GM12878 (cell line): ENCODE measurements at regions not wholly inside any gene's neighbourhood (a gene's known extent, or its start where the extent isn't known, plus 50 kb on each side); places are given as distances from the start of the nearest gene placed in this dataset.

Source experiments
- ATAC-seq: fragments of 200-7000 bp; cut with Tn5 transposase; 3 replicates; pipeline ENCODE4 v1.9.1; 2020; ENCODE audit warnings: mild to moderate bottlenecking, moderate library complexity
- BruUV-seq: library from RNA; stranded (reverse); fragments of 400-500 nt; replicated peaks from 2 replicates; lab custom pipeline; 2021; lab: Mats Ljungman, UMichigan
- CTCF ChIA-PET: fragments of 300-600 bp; sonication (Branson Sonifier 250); formaldehyde crosslinking; extraction: SDS; loops from one replicate; lab custom pipeline; 2021; ENCODE audit warnings: inconsistent platforms; lab: Yijun Ruan, JAX
- POLR2A ChIA-PET: fragments of 350-600 bp; formaldehyde crosslinking; extraction: SDS; loops from one replicate; lab custom pipeline; 2021; ENCODE audit warnings: inconsistent platforms; lab: Charles Lee
- RAD21 ChIA-PET: fragments of 300-600 bp; sonication (Branson Sonifier 250); formaldehyde crosslinking; loops from one replicate; lab custom pipeline; 2023; ENCODE audit warnings: antibody characterized with exemption; ENCODE audit not compliant: unreplicated experiment; lab: Charles Lee
- SMC1A ChIA-PET: fragments of 300-600 bp; sonication (Branson Sonifier 250); formaldehyde crosslinking; loops from one replicate; lab custom pipeline; 2023; ENCODE audit not compliant: unreplicated experiment, uncharacterized antibody; lab: Charles Lee
- DNase-seq: peaks from one replicate; pipeline ENCODE4 v3.0.0-alpha.2; 2011; ENCODE audit warnings: low read depth, low spot score
- FAIRE-seq: peaks from 3 replicates; lab custom pipeline; 2011; peaks lifted over from hg19 to GRCh38; lab: Jason Lieb, UNC
- H2AFZ ChIP-seq: 2 replicates; pipeline ENCODE4 v1.6.0; 2011; ENCODE audit warnings: low read depth, low read length, control low read depth; ENCODE audit not compliant: control insufficient read depth
- H3K27ac ChIP-seq: 2 replicates; pipeline ENCODE4 v1.5.1; 2011; ENCODE audit warnings: control low read depth; ENCODE audit not compliant: control insufficient read depth, insufficient read depth
- H3K27me3 ChIP-seq, 2 experiments: replicated peaks in 1 of 2; 2 replicates each; pipeline versions ENCODE4 v1.6.0 to v1.6.1; 2011; ENCODE audit warnings: low read length in 1 of 2; ENCODE audit not compliant: control insufficient read depth in 2 of 2, insufficient read depth in 2 of 2
- H3K36me3 ChIP-seq, 2 experiments: 2 replicates each; pipeline ENCODE4 v1.5.1; 2011; ENCODE audit warnings: low read length in 1 of 2; ENCODE audit not compliant: control insufficient read depth in 2 of 2, insufficient read depth in 2 of 2
- H3K4me1 ChIP-seq: 2 replicates; pipeline ENCODE4 v1.6.1; 2011; ENCODE audit warnings: mild to moderate bottlenecking, low read length, moderate library complexity, mixed read lengths; ENCODE audit not compliant: control insufficient read depth, insufficient read depth
- H3K4me2 ChIP-seq: 2 replicates; pipeline ENCODE4 v1.6.0; 2011; ENCODE audit warnings: control low read depth; ENCODE audit not compliant: control insufficient read depth, insufficient read depth
- H3K4me3 ChIP-seq: fragments of 200-600 bp; sonication (generic); 2 replicates; pipeline ENCODE4 v1.5.1; 2016
- H3K79me2 ChIP-seq: 2 replicates; pipeline ENCODE4 v1.6.0; 2011; ENCODE audit warnings: low read length; ENCODE audit not compliant: control insufficient read depth, insufficient read depth
- H3K9ac ChIP-seq: 2 replicates; pipeline ENCODE4 v1.8.0; 2011; ENCODE audit warnings: low read length, control low read depth, mixed read lengths; ENCODE audit not compliant: control insufficient read depth, insufficient read depth
- H3K9me3 ChIP-seq: replicated peaks from 3 replicates; pipeline ENCODE4 v1.5.1; 2011; ENCODE audit warnings: mild to moderate bottlenecking, low read length; ENCODE audit not compliant: control insufficient read depth, insufficient read depth
- H4K20me1 ChIP-seq: 2 replicates; pipeline ENCODE4 v1.6.0; 2011; ENCODE audit not compliant: control insufficient read depth, insufficient read depth
- ASH2L ChIP-seq: fragments of 300-600, 200-600 bp; sonication (generic); IDR thresholded peaks from 2 replicates; pipeline ENCODE4 v1.6.1; 2017; ENCODE audit warnings: low read depth, mild to moderate bottlenecking, borderline replicate concordance
- BMI1 ChIP-seq: fragments of 450-650 bp; IDR thresholded peaks from 2 replicates; pipeline ENCODE4 v1.6.1; 2016; ENCODE audit warnings: mild to moderate bottlenecking, moderate library complexity, borderline replicate concordance
- CBX5 ChIP-seq: sonication (generic); IDR thresholded peaks from 2 replicates; pipeline ENCODE4 v1.6.1; 2016; ENCODE audit warnings: low read depth, moderate library complexity, mild to moderate bottlenecking, inconsistent platforms
- CHD2 ChIP-seq: IDR thresholded peaks from 2 replicates; pipeline ENCODE4 v1.6.1; 2011; ENCODE audit warnings: low read depth, low read length, improper control_type of control experiment, borderline replicate concordance
- EZH2 ChIP-seq: IDR thresholded peaks from 2 replicates; pipeline ENCODE4 v1.6.1; 2012; ENCODE audit warnings: low read depth, mild to moderate bottlenecking, control low read depth, inconsistent platforms, low read length, borderline replicate concordance; ENCODE audit not compliant: control insufficient read depth
- GABPA ChIP-seq: IDR thresholded peaks from 2 replicates; pipeline ENCODE4 v1.6.1; 2014; ENCODE audit warnings: antibody characterized with exemption, low read depth, mild to moderate bottlenecking, inconsistent platforms
- KDM1A ChIP-seq: fragments of 200-600 bp; sonication (generic); IDR thresholded peaks from 2 replicates; pipeline ENCODE4 v1.6.1; 2016; ENCODE audit warnings: borderline replicate concordance
- MTA3 ChIP-seq: IDR thresholded peaks from 2 replicates; pipeline ENCODE4 v1.6.1; 2012; ENCODE audit warnings: low read length, inconsistent platforms, borderline replicate concordance
- PML ChIP-seq: IDR thresholded peaks from 2 replicates; pipeline ENCODE4 v1.6.1; 2012; ENCODE audit warnings: low read length, inconsistent platforms
- POLR2AphosphoS2 ChIP-seq: IDR thresholded peaks from 2 replicates; pipeline ENCODE4 v1.6.1; 2011; ENCODE audit warnings: low read depth, mild to moderate bottlenecking, low read length, improper control_type of control experiment, moderate library complexity
- POLR2AphosphoS5 ChIP-seq: IDR thresholded peaks from 2 replicates; pipeline ENCODE4 v1.6.1; 2011; ENCODE audit warnings: mild to moderate bottlenecking, low read length, inconsistent platforms
- RAD21 ChIP-seq: IDR thresholded peaks from 2 replicates; pipeline ENCODE4 v1.6.1; 2011; ENCODE audit warnings: mild to moderate bottlenecking, low read depth, low read length, moderate library complexity; ENCODE audit not compliant: insufficient read depth
- RBBP5 ChIP-seq: fragments of 200-600 bp; sonication (generic); conservative IDR thresholded peaks from 2 replicates; pipeline ENCODE4 v1.6.1; 2016
- RCOR1 ChIP-seq: conservative IDR thresholded peaks from 2 replicates; pipeline ENCODE4 v1.6.1; 2012; ENCODE audit warnings: low read depth, low read length, improper control_type of control experiment
- RELA ChIP-seq: fragments of 450-650 bp; IDR thresholded peaks from 2 replicates; pipeline ENCODE4 v1.8.0; 2014; ENCODE audit warnings: borderline replicate concordance; ENCODE audit not compliant: partially characterized antibody
- RUNX3 ChIP-seq: IDR thresholded peaks from 2 replicates; pipeline ENCODE4 v1.6.1; 2012; ENCODE audit warnings: low read length, inconsistent platforms
- TBL1XR1 ChIP-seq: IDR thresholded peaks from 2 replicates; pipeline ENCODE4 v1.6.1; 2012; ENCODE audit warnings: low read depth, low read length, improper control_type of control experiment
- WGBS: methylation state at CpG from one replicate; pipeline ENCODE4 v1.1.6; 2016; ENCODE audit warnings: low lambda C conversion rate; ENCODE audit not compliant: insufficient replicate concordance, insufficient coverage; ENCODE audit errors: missing lambda C conversion rate; 5-methylcytosine and 5-hydroxymethylcytosine counted together
- in situ Hi-C: fragments of 300-500 bp; cut with MboI; formaldehyde crosslinking; loops from 9 replicates; pipeline ENCODE4 v1.14.3; 2018; ENCODE audit warnings: mixed read lengths
- intact Hi-C: fragments of 100-400 bp; cut with micrococcal nuclease; formaldehyde crosslinking; loops from one replicate; pipeline ENCODE4 v1.14.2; 2022; ENCODE audit not compliant: unreplicated experiment
- TF ChIP-seq, protein P1 (sequence below): fragments of 450-650 bp; formaldehyde crosslinking; IDR thresholded peaks from 2 replicates; pipeline ENCODE4 v1.4.0; 2020; ENCODE audit warnings: mild to moderate bottlenecking, moderate library complexity
- TF ChIP-seq, protein P2 (sequence below): fragments of 450-650 bp; IDR thresholded peaks from 2 replicates; pipeline ENCODE4 v1.6.1; 2018; ENCODE audit warnings: borderline replicate concordance, mild to moderate bottlenecking; ENCODE audit not compliant: partially characterized antibody

DNA sequence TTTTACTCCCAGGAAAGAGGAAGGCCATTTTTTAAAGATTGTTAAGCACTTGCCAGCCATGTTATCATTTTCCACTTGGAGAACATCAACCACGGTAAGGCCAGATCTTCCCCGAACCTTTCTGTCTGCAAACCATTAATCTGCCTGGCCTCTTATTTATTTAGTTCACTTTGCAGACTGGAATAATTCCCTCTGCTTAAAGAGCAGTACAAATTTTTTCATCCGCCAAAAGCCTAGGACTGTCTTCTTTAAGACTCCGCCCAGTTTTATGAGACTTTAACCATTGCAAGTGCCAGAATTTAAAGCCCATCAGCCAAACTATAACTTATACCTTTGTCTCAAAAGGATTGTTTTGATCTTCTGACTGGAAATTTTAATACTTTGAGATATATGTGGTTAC, 426.3 kb downstream of the KCTD12 start (continued):
- TF ChIP-seq, protein P1, sequence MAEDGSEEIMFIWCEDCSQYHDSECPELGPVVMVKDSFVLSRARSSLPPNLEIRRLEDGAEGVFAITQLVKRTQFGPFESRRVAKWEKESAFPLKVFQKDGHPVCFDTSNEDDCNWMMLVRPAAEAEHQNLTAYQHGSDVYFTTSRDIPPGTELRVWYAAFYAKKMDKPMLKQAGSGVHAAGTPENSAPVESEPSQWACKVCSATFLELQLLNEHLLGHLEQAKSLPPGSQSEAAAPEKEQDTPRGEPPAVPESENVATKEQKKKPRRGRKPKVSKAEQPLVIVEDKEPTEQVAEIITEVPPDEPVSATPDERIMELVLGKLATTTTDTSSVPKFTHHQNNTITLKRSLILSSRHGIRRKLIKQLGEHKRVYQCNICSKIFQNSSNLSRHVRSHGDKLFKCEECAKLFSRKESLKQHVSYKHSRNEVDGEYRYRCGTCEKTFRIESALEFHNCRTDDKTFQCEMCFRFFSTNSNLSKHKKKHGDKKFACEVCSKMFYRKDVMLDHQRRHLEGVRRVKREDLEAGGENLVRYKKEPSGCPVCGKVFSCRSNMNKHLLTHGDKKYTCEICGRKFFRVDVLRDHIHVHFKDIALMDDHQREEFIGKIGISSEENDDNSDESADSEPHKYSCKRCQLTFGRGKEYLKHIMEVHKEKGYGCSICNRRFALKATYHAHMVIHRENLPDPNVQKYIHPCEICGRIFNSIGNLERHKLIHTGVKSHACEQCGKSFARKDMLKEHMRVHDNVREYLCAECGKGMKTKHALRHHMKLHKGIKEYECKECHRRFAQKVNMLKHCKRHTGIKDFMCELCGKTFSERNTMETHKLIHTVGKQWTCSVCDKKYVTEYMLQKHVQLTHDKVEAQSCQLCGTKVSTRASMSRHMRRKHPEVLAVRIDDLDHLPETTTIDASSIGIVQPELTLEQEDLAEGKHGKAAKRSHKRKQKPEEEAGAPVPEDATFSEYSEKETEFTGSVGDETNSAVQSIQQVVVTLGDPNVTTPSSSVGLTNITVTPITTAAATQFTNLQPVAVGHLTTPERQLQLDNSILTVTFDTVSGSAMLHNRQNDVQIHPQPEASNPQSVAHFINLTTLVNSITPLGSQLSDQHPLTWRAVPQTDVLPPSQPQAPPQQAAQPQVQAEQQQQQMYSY (CRISPR knock-in tag) = no peak
- TF ChIP-seq CBX5 (no peak), POLR2AphosphoS5 (no peak), GABPA (no peak)

DNA sequence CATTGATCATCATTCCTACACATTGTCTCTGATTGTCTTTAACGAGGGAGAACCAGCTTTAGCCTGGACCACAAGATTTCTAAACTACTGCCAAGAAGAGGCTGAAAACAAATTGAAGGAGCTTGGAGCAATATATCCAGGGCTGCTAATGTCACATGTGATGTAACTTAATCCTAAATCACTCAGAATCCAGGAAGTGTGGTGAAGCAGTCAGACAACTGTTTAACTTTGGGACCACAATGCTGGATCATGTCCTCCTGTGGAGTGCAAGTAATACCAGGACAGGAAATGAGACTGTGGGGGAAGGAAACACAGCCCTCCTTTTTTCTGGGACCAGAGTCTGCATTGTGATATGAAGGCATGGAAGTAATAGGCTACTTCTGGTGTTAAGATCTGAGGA, 430.2 kb downstream of the KCTD12 start:
- ChIA-PET POLR2A (no interaction called here), SMC1A (no interaction called here), RAD21 (no interaction called here), CTCF (interaction anchor here (0.5 to 0.8 kb wide), 2 partner anchors 47 to 586 kb away, joined by 3 read pairs; no protein-coding TSS in a partner anchor)
- BruUV-seq = no TSS peak
- Histone ChIP-seq H3K4me1 (no peaks in the 10 kb centered on the region), H3K4me2 (no peak overlapping the region), H2AFZ (no peak overlapping the region), H3K9me3 (no peaks in the 10 kb centered on the region), H3K79me2 (no peaks in the 10 kb centered on the region), H3K36me3 (no peaks in the 10 kb centered on the region), H3K9ac (no peak overlapping the region), H3K27ac (no peak overlapping the region), H3K27me3 (no peaks in the 10 kb centered on the region), H3K4me3 (no peak overlapping the region), H4K20me1 (no peaks in the 10 kb centered on the region)
- DNase-seq (no peak), ATAC-seq (no peak), FAIRE-seq (no peak)
- TF ChIP-seq POLR2AphosphoS2 (no peak), RCOR1 (no peak), CHD2 (no peak), ASH2L (no peak), PML (no peak), RELA (no peak), BMI1 (no peak), KDM1A (no peak), RAD21 (no peak), TBL1XR1 (no peak), MTA3 (no peak), RUNX3 (no peak), RBBP5 (no peak), EZH2 (no peak)
- TF ChIP-seq, protein P2, sequence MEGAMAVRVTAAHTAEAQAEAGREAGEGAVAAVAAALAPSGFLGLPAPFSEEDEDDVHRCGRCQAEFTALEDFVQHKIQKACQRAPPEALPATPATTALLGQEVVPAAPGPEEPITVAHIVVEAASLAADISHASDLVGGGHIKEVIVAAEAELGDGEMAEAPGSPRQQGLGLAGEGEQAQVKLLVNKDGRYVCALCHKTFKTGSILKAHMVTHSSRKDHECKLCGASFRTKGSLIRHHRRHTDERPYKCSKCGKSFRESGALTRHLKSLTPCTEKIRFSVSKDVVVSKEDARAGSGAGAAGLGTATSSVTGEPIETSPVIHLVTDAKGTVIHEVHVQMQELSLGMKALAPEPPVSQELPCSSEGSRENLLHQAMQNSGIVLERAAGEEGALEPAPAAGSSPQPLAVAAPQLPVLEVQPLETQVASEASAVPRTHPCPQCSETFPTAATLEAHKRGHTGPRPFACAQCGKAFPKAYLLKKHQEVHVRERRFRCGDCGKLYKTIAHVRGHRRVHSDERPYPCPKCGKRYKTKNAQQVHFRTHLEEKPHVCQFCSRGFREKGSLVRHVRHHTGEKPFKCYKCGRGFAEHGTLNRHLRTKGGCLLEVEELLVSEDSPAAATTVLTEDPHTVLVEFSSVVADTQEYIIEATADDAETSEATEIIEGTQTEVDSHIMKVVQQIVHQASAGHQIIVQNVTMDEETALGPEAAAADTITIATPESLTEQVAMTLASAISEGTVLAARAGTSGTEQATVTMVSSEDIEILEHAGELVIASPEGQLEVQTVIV = no peak
- WGBS = 0% methylated on average over 1 of the region's 1 CpG
- in situ Hi-C loops (no loop called here), intact Hi-C loops (no loop called here)
